Tibial nerve (tissue), 4 donors: ENCODE measurements at regions not wholly inside any gene's neighbourhood (a gene's known extent, or its start where the extent isn't known, plus 50 kb on each side); places are given as distances from the start of the nearest gene placed in this dataset.

Experiments used
- EP300 ChIP-seq, 2 donors: sonication (generic); formaldehyde crosslinking; IDR thresholded peaks; one replicate each; pipeline ENCODE4 v1.6.1; 2017; ENCODE audit warnings: antibody characterized with exemption in 2 of 2, mild to moderate bottlenecking in 1 of 2
- POLR2A ChIP-seq, 2 donors: fragments of 450-650 bp; IDR thresholded peaks; one replicate each; pipeline ENCODE4 v1.6.1; 2017; ENCODE audit warnings: antibody characterized with exemption in 2 of 2, mild to moderate bottlenecking in 2 of 2, moderate library complexity in 2 of 2
- TF ChIP-seq, protein P1 (sequence below), 5 experiments: fragments of 200-600 bp in 3 of 5; fragments of 450-650 bp in 2 of 5; sonication (generic) in 3 of 5; IDR thresholded peaks; one replicate each; pipeline ENCODE4 v1.5.1; 2016 to 2019; ENCODE audit warnings: antibody characterized with exemption in 5 of 5, mild to moderate bottlenecking in 3 of 5, moderate library complexity in 2 of 5

DNA sequence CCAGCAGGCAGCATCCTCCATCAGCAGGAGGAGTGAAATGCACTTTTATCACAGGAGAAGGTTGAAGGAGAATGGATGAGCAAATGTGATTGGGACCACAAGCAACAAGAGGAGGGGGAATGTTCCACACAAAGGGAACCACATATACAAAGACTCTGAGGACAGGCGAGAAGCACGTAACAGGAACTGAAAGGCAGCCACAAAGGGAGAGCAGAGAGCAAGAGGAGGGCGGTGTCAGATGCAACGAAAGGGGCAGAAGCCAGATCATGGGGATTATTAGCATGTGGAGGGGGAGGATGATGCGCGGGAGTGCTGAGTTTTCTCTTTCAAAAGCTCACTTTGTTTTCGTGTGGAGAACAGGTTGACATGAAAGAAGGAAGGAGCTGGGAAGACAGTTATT is 241.1 kb downstream of the SPTSSA start:
- TF ChIP-seq, protein P1, sequence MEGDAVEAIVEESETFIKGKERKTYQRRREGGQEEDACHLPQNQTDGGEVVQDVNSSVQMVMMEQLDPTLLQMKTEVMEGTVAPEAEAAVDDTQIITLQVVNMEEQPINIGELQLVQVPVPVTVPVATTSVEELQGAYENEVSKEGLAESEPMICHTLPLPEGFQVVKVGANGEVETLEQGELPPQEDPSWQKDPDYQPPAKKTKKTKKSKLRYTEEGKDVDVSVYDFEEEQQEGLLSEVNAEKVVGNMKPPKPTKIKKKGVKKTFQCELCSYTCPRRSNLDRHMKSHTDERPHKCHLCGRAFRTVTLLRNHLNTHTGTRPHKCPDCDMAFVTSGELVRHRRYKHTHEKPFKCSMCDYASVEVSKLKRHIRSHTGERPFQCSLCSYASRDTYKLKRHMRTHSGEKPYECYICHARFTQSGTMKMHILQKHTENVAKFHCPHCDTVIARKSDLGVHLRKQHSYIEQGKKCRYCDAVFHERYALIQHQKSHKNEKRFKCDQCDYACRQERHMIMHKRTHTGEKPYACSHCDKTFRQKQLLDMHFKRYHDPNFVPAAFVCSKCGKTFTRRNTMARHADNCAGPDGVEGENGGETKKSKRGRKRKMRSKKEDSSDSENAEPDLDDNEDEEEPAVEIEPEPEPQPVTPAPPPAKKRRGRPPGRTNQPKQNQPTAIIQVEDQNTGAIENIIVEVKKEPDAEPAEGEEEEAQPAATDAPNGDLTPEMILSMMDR (IDR thresholded peaks at IDR 0.05), result no peak
- TF ChIP-seq POLR2A (IDR thresholded peaks at IDR 0.05), result no peak
- TF ChIP-seq EP300 (IDR thresholded peaks at IDR 0.05), result no peak
